ENCODE measurements at regions not wholly inside any gene's neighbourhood (a gene's known extent, or its start where the extent isn't known, plus 50 kb on each side); places are given as distances from the start of the nearest gene placed in this dataset.

DNA sequence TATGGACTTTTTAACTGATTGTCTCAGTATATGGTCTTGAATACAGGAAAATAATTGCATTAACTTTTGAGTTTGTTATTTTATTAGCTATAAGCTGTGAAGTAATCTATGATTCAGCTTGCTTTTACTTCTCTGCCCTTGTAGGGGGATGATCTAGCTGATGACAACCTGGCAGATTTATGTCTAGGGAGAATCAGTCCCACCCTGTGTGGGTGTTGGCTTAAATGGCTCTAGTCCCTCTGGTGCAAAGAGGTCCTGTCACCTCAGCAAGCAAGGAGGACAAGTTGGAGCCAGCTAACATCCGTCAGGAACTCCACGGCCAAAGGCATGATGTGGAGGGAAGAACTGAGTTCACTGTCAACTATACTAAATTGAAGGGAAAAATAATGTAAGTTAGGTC, 495.3 kb downstream of the BMP2 start:
- TF ChIP-seq POLR2A (IDR thresholded peaks at IDR 0.05) = no peak
- no peak for TF ChIP-seq POLR2AphosphoS5 (IDR thresholded peaks at IDR 0.05)
- TF ChIP-seq CTCF (IDR thresholded peaks at IDR 0.05) = no peak
